MM.1S (cell line): ENCODE measurements at regions not wholly inside any gene's neighbourhood (a gene's known extent, or its start where the extent isn't known, plus 50 kb on each side); places are given as distances from the start of the nearest gene placed in this dataset.

Source experiments
- DNase-seq: peaks from one replicate; pipeline ENCODE4 v3.0.0-alpha.2; 2015
- H2AFZ ChIP-seq: fragments of 300-600 bp; sonication (generic); 2 replicates; pipeline ENCODE4 v1.6.0; 2016; ENCODE audit warnings: antibody characterized with exemption, low read length
- H3F3A ChIP-seq: fragments of 300-600 bp; sonication (generic); 2 replicates; pipeline ENCODE4 v1.6.1; 2016; ENCODE audit warnings: mild to moderate bottlenecking, antibody characterized with exemption, low read length, moderate library complexity, mixed read lengths; ENCODE audit not compliant: insufficient read depth
- H3K27ac ChIP-seq: fragments of 300-600 bp; sonication (generic); 2 replicates; pipeline ENCODE4 v1.5.1; 2016; ENCODE audit warnings: mild to moderate bottlenecking, low read length
- H3K27me3 ChIP-seq: fragments of 300-600 bp; sonication (generic); replicated peaks from 2 replicates; pipeline ENCODE4 v1.6.0; 2016; ENCODE audit warnings: low read length; ENCODE audit not compliant: insufficient read depth
- H3K36me3 ChIP-seq: fragments of 300-600 bp; sonication (generic); replicated peaks from 2 replicates; pipeline ENCODE4 v1.6.1; 2016; ENCODE audit warnings: mild to moderate bottlenecking, low read length, mixed read lengths; ENCODE audit not compliant: insufficient read depth
- H3K4me1 ChIP-seq: fragments of 300-600 bp; sonication (generic); 2 replicates; pipeline ENCODE4 v1.6.1; 2016; ENCODE audit warnings: low read length, mixed read lengths
- H3K4me2 ChIP-seq: fragments of 300-600 bp; sonication (generic); 2 replicates; pipeline ENCODE4 v1.6.0; 2016; ENCODE audit warnings: low read depth, low read length
- H3K4me3 ChIP-seq: fragments of 300-600 bp; sonication (generic); 2 replicates; pipeline ENCODE4 v1.5.1; 2016; ENCODE audit warnings: low read length, mixed read lengths
- H3K79me2 ChIP-seq: fragments of 300-600 bp; sonication (generic); 2 replicates; pipeline ENCODE4 v1.6.1; 2016; ENCODE audit warnings: mixed run types, low read length, mixed read lengths
- H3K9ac ChIP-seq: fragments of 300-600 bp; sonication (generic); 2 replicates; pipeline ENCODE4 v1.6.1; 2016; ENCODE audit warnings: low read length, mixed read lengths
- H3K9me2 ChIP-seq: fragments of 300-600 bp; sonication (generic); replicated peaks from 2 replicates; pipeline ENCODE4 v1.6.1; 2016; ENCODE audit warnings: mild to moderate bottlenecking, low read length, mixed read lengths; ENCODE audit not compliant: insufficient read depth
- H3K9me3 ChIP-seq: fragments of 300-600 bp; sonication (generic); replicated peaks from 2 replicates; pipeline ENCODE4 v1.6.1; 2016; ENCODE audit warnings: mild to moderate bottlenecking, low read length, mixed read lengths; ENCODE audit not compliant: insufficient read depth
- H4K20me1 ChIP-seq: fragments of 300-600 bp; sonication (generic); 2 replicates; pipeline ENCODE4 v1.6.1; 2016; ENCODE audit warnings: mild to moderate bottlenecking, low read length, moderate library complexity, mixed read lengths; ENCODE audit not compliant: insufficient read depth
- EZH2 ChIP-seq: fragments of 300-600 bp; sonication (generic); optimal IDR thresholded peaks from 2 replicates; pipeline ENCODE3; 2017; ENCODE audit warnings: low read depth, mild to moderate bottlenecking, antibody characterized with exemption, low read length, mixed read lengths
- EZH2phosphoT487 ChIP-seq: fragments of 300-600 bp; sonication (generic); IDR thresholded peaks from 2 replicates; pipeline ENCODE4 v1.6.1; 2018; ENCODE audit warnings: antibody characterized with exemption, low read length
- TF ChIP-seq, protein P1 (sequence below): fragments of 300-600 bp; sonication (generic); IDR thresholded peaks from 2 replicates; pipeline ENCODE4 v1.5.1; 2016; ENCODE audit warnings: antibody characterized with exemption, low read length, mixed read lengths

DNA sequence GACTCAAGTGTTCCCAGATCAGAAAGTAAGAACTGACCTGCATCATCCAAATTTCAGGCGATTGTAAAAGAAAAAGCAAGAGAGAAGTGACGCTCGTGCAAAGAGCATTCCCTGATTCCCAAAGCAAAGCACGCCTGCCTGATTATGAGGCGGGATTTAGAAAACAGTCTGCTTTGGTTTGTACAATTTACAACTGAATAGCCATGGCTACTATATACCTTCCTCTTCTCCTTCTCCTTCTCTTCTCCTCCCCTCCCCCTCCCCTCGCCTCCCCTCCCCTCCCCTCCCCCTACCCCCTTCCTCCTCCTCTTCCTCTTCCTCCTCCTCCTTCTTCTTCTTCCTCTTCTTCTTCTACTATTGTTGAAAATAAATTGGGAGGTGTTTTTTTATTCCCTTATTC is 782.9 kb downstream of the GALR1 start:
- TF ChIP-seq EZH2 (no peak), EZH2phosphoT487 (no peak)
- TF ChIP-seq, protein P1, sequence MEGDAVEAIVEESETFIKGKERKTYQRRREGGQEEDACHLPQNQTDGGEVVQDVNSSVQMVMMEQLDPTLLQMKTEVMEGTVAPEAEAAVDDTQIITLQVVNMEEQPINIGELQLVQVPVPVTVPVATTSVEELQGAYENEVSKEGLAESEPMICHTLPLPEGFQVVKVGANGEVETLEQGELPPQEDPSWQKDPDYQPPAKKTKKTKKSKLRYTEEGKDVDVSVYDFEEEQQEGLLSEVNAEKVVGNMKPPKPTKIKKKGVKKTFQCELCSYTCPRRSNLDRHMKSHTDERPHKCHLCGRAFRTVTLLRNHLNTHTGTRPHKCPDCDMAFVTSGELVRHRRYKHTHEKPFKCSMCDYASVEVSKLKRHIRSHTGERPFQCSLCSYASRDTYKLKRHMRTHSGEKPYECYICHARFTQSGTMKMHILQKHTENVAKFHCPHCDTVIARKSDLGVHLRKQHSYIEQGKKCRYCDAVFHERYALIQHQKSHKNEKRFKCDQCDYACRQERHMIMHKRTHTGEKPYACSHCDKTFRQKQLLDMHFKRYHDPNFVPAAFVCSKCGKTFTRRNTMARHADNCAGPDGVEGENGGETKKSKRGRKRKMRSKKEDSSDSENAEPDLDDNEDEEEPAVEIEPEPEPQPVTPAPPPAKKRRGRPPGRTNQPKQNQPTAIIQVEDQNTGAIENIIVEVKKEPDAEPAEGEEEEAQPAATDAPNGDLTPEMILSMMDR = no peak

DNA sequence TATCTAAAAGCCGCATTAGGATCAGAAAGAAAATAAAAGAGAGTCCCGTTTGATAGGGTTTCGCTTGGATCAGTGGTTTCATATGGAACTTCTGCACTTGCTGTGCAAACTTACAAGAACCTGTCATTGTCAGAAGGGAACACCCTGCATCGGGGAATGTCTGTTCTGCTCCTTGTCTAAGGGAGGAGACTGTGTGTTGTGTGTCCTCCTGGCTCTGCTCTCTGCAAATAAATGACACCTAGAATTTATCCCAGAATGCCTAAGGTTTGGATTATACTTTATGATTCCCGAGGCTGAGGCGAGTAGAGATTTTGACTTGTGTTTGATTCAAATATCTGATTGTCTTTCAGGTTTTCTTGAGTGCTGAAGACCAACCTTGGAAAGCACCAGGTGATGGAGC is 785.1 kb downstream of the GALR1 start:
- no peak for DNase-seq
- no peaks in the 10 kb centered on the region for H4K20me1 ChIP-seq
- no peak for TF ChIP-seq EZH2phosphoT487
- TF ChIP-seq, protein P1 = no peak
- no peak for TF ChIP-seq EZH2

More for the DNA sequence above, 782.9 kb downstream of the GALR1 start:
- Histone ChIP-seq H3K27me3 (no peaks in the 10 kb centered on the region), H3K9me3 (no peaks in the 10 kb centered on the region), H2AFZ (no peak overlapping the region), H3K79me2 (no peaks in the 10 kb centered on the region), H3K4me3 (no peak overlapping the region), H3K9me2 (no peaks in the 10 kb centered on the region), H3K27ac (no peak overlapping the region), H4K20me1 (no peaks in the 10 kb centered on the region), H3K36me3 (no peaks in the 10 kb centered on the region), H3K4me2 (no peak overlapping the region), H3F3A (no peaks in the 10 kb centered on the region), H3K9ac (no peak overlapping the region), H3K4me1 (no peaks in the 10 kb centered on the region)
- DNase-seq = no peak

DNA sequence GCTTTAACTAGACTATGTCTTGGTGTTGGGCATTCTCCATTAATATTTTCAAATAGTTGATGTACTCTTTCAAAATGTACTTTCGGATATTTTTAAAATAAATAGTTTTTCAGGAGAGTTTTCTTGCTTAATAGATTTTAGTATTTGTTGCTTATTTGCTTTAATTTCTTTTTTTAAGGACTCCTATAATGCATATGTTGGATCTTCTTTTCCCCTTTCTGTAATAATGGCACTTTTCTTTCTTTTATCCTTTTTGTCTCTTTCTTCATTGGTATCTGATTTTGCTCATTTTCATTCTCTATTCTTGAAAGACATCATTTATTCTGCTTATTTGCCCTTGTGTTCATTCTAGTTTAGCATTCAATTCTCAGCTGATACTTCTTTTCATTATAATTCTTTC is 791.6 kb downstream of the GALR1 start:
- H3K4me2 ChIP-seq = no peak overlapping the region
- no peak overlapping the region for H2AFZ ChIP-seq
- no peaks in the 10 kb centered on the region for H3K9me2 ChIP-seq
- H3K27me3 ChIP-seq = no peaks in the 10 kb centered on the region
- H4K20me1 ChIP-seq = no peaks in the 10 kb centered on the region
- no peaks in the 10 kb centered on the region for H3K4me1 ChIP-seq
- H3K9me3 ChIP-seq = no peaks in the 10 kb centered on the region
- no peak overlapping the region for H3K27ac ChIP-seq
- H3K36me3 ChIP-seq = no peaks in the 10 kb centered on the region
- TF ChIP-seq, protein P1 = no peak
- TF ChIP-seq EZH2 (no peak), EZH2phosphoT487 (no peak)
- DNase-seq = no peak
- H3F3A ChIP-seq = no peaks in the 10 kb centered on the region
- no peaks in the 10 kb centered on the region for H3K79me2 ChIP-seq
- no peak overlapping the region for H3K4me3 ChIP-seq
- H3K9ac ChIP-seq = no peak overlapping the region

More for the DNA sequence above, 785.1 kb downstream of the GALR1 start:
- Histone ChIP-seq H3K9ac (no peak overlapping the region), H3F3A (no peaks in the 10 kb centered on the region), H3K9me2 (no peaks in the 10 kb centered on the region), H2AFZ (no peak overlapping the region), H3K4me1 (no peaks in the 10 kb centered on the region), H3K4me2 (no peak overlapping the region), H3K9me3 (no peaks in the 10 kb centered on the region), H3K36me3 (no peaks in the 10 kb centered on the region), H3K79me2 (no peaks in the 10 kb centered on the region), H3K27me3 (no peaks in the 10 kb centered on the region), H3K4me3 (no peak overlapping the region), H3K27ac (no peak overlapping the region)
